Loucy (cell line): ENCODE measurements at regions not wholly inside any gene's neighbourhood (a gene's known extent, or its start where the extent isn't known, plus 50 kb on each side); places are given as distances from the start of the nearest gene placed in this dataset.

Source experiments
- H2AFZ ChIP-seq: fragments of 200-600 bp; sonication (generic); 2 replicates; pipeline ENCODE4 v1.6.0; 2016; ENCODE audit warnings: antibody characterized with exemption, mild to moderate bottlenecking, low read length, moderate library complexity
- H3F3A ChIP-seq: fragments of 200-600 bp; 2 replicates; pipeline ENCODE4 v1.6.0; 2016; ENCODE audit warnings: antibody characterized with exemption, low read depth, mild to moderate bottlenecking
- H3K27me3 ChIP-seq: fragments of 200-600 bp; sonication (generic); 2 replicates; pipeline ENCODE4 v1.6.1; 2014; ENCODE audit warnings: low read length, mild to moderate bottlenecking; ENCODE audit not compliant: insufficient read depth, poor library complexity, severe bottlenecking
- H3K36me3 ChIP-seq: fragments of 200-600 bp; sonication (generic); 2 replicates; pipeline ENCODE4 v1.6.1; 2016; ENCODE audit warnings: low read length; ENCODE audit not compliant: insufficient read depth
- H3K4me1 ChIP-seq: fragments of 200-600 bp; sonication (generic); 2 replicates; pipeline ENCODE4 v1.5.1; 2014; ENCODE audit warnings: low read length, mild to moderate bottlenecking; ENCODE audit not compliant: insufficient read depth, poor library complexity, severe bottlenecking
- H3K4me2 ChIP-seq: fragments of 200-600 bp; sonication (generic); 2 replicates; pipeline ENCODE4 v1.6.0; 2014; ENCODE audit warnings: antibody characterized with exemption, low read length, low read depth, mild to moderate bottlenecking; ENCODE audit not compliant: poor library complexity, severe bottlenecking
- H3K4me3 ChIP-seq: fragments of 200-600 bp; sonication (generic); 2 replicates; pipeline ENCODE4 v1.5.1; 2014; ENCODE audit warnings: low read length, mild to moderate bottlenecking, mixed read lengths; ENCODE audit not compliant: poor library complexity, severe bottlenecking
- H3K79me2 ChIP-seq: fragments of 200-600 bp; sonication (generic); 2 replicates; pipeline ENCODE4 v1.6.1; 2014; ENCODE audit warnings: low read length; ENCODE audit not compliant: insufficient read depth
- H3K9ac ChIP-seq: fragments of 200-600 bp; sonication (generic); 2 replicates; pipeline ENCODE4 v1.6.0; 2014; ENCODE audit warnings: mild to moderate bottlenecking, low read depth, low read length, moderate library complexity; ENCODE audit not compliant: poor library complexity, severe bottlenecking
- H3K9me2 ChIP-seq: fragments of 200-600 bp; sonication (generic); replicated peaks from 2 replicates; pipeline ENCODE4 v1.6.1; 2016; ENCODE audit warnings: low read depth, low read length, mixed read lengths
- H3K9me3 ChIP-seq: fragments of 200-600 bp; sonication (generic); 2 replicates; pipeline ENCODE4 v1.6.1; 2014; ENCODE audit warnings: mild to moderate bottlenecking, antibody characterized with exemption, low read length, low read depth; ENCODE audit not compliant: insufficient read depth
- H4K20me1 ChIP-seq: fragments of 200-600 bp; sonication (generic); 2 replicates; pipeline ENCODE4 v1.6.0; 2014; ENCODE audit warnings: antibody characterized with exemption, low read length, mild to moderate bottlenecking; ENCODE audit not compliant: insufficient read depth, poor library complexity, severe bottlenecking
- EZH2phosphoT487 ChIP-seq: fragments of 200-600 bp; IDR thresholded peaks from 2 replicates; pipeline ENCODE4 v1.6.1; 2018; ENCODE audit warnings: antibody characterized with exemption, mild to moderate bottlenecking, moderate library complexity, borderline replicate concordance
- TF ChIP-seq, protein P1 (sequence below): fragments of 200-600 bp; sonication (generic); conservative IDR thresholded peaks from 2 replicates; pipeline ENCODE4 v1.5.1; 2014; ENCODE audit warnings: mild to moderate bottlenecking, antibody characterized with exemption, low read length

- no peaks in the 10 kb centered on the region for H4K20me1 ChIP-seq
- no peaks in the 10 kb centered on the region for H3K27me3 ChIP-seq
- H3K9me3 ChIP-seq: no peaks in the 10 kb centered on the region
- no peak overlapping the region for H3K9ac ChIP-seq
- no peaks in the 10 kb centered on the region for H3K9me2 ChIP-seq
- no peak overlapping the region for H3K4me3 ChIP-seq
- H3K4me1 ChIP-seq: no peaks in the 10 kb centered on the region
- no peaks in the 10 kb centered on the region for H3K36me3 ChIP-seq
- H3K4me2 ChIP-seq: no peak overlapping the region
- no peaks in the 10 kb centered on the region for H3K79me2 ChIP-seq
- TF ChIP-seq EZH2phosphoT487: no peak
- TF ChIP-seq, protein P1, sequence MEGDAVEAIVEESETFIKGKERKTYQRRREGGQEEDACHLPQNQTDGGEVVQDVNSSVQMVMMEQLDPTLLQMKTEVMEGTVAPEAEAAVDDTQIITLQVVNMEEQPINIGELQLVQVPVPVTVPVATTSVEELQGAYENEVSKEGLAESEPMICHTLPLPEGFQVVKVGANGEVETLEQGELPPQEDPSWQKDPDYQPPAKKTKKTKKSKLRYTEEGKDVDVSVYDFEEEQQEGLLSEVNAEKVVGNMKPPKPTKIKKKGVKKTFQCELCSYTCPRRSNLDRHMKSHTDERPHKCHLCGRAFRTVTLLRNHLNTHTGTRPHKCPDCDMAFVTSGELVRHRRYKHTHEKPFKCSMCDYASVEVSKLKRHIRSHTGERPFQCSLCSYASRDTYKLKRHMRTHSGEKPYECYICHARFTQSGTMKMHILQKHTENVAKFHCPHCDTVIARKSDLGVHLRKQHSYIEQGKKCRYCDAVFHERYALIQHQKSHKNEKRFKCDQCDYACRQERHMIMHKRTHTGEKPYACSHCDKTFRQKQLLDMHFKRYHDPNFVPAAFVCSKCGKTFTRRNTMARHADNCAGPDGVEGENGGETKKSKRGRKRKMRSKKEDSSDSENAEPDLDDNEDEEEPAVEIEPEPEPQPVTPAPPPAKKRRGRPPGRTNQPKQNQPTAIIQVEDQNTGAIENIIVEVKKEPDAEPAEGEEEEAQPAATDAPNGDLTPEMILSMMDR: no peak
- no peak overlapping the region for H2AFZ ChIP-seq
- H3F3A ChIP-seq: no peaks in the 10 kb centered on the region
These were observed 120.1 kb upstream of the CHST15 start for GRCh38 chr10:124213471-124213870.

- Histone ChIP-seq H3F3A (no peaks in the 10 kb centered on the region), H4K20me1 (no peaks in the 10 kb centered on the region), H2AFZ (no peak overlapping the region), H3K9me3 (no peaks in the 10 kb centered on the region), H3K36me3 (no peaks in the 10 kb centered on the region), H3K9me2 (no peaks in the 10 kb centered on the region), H3K4me3 (no peak overlapping the region), H3K27me3 (no peaks in the 10 kb centered on the region), H3K9ac (no peak overlapping the region), H3K4me2 (no peak overlapping the region), H3K4me1 (no peaks in the 10 kb centered on the region), H3K79me2 (no peaks in the 10 kb centered on the region)
- TF ChIP-seq, protein P1: no peak
- no peak for TF ChIP-seq EZH2phosphoT487
These were observed 119.3 kb upstream of the CHST15 start for GRCh38 chr10:124212702-124213101.

DNA sequence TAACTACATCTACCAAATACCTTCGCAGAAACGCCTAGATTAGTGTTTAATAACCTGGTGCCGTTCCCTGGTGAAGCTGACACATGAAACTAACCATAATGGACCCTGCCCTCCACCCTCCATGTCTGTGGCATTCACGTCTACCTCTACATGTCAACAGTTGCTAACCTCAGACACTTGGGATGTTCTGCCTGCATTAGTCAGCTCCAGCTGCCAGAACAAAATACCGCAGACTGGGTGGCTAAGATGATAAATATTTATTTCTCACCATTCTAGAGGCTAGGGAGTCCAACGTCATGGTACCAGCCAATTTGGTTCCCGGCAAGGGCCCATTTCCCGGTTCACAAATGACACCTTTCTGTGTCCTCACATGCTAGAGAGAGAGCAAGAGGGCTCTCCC, 118.5 kb upstream of the CHST15 start:
- Histone ChIP-seq H3K4me2 (no peak overlapping the region), H3K9me2 (no peaks in the 10 kb centered on the region), H3K4me1 (no peaks in the 10 kb centered on the region), H3K4me3 (no peak overlapping the region), H2AFZ (no peak overlapping the region), H4K20me1 (no peaks in the 10 kb centered on the region), H3K27me3 (no peaks in the 10 kb centered on the region), H3K79me2 (no peaks in the 10 kb centered on the region), H3K36me3 (no peaks in the 10 kb centered on the region), H3K9me3 (no peaks in the 10 kb centered on the region), H3K9ac (no peak overlapping the region), H3F3A (no peaks in the 10 kb centered on the region)
- no peak for TF ChIP-seq EZH2phosphoT487

GRCh38 chr10:124210263-124210662, 116.9 kb upstream of the CHST15 start:
- Histone ChIP-seq H3K4me2 (no peak overlapping the region), H3F3A (no peaks in the 10 kb centered on the region), H3K4me1 (no peaks in the 10 kb centered on the region), H3K9me2 (no peaks in the 10 kb centered on the region), H3K79me2 (no peaks in the 10 kb centered on the region), H2AFZ (no peak overlapping the region), H3K27me3 (no peaks in the 10 kb centered on the region), H3K4me3 (no peak overlapping the region), H3K9ac (no peak overlapping the region), H4K20me1 (no peaks in the 10 kb centered on the region), H3K36me3 (no peaks in the 10 kb centered on the region), H3K9me3 (no peaks in the 10 kb centered on the region)
- TF ChIP-seq, protein P1: no peak
- no peak for TF ChIP-seq EZH2phosphoT487
